Stomach (tissue), 4 donors: ENCODE measurements at regions not wholly inside any gene's neighbourhood (a gene's known extent, or its start where the extent isn't known, plus 50 kb on each side); places are given as distances from the start of the nearest gene placed in this dataset.

Source experiments
- EP300 ChIP-seq: sonication (generic); formaldehyde crosslinking; IDR thresholded peaks from one replicate; pipeline ENCODE4 v1.6.1; 2017; ENCODE audit warnings: antibody characterized with exemption
- POLR2A ChIP-seq, 4 donors: fragments of 450-650 bp; IDR thresholded peaks; one replicate each; pipeline ENCODE4 v1.6.1; 2016; ENCODE audit warnings: antibody characterized with exemption in 4 of 4, control low read depth in 2 of 4, mild to moderate bottlenecking in 1 of 4, moderate library complexity in 1 of 4
- TF ChIP-seq, protein P1 (sequence below), 7 experiments: fragments of 450-650 bp in 4 of 7; fragments of 200-600 bp in 3 of 7; sonication (generic) in 3 of 7; IDR thresholded peaks; one replicate each; pipeline ENCODE4 v1.5.1; 2016 to 2019; ENCODE audit warnings: antibody characterized with exemption in 7 of 7, control low read depth in 2 of 7, mild to moderate bottlenecking in 1 of 7

DNA sequence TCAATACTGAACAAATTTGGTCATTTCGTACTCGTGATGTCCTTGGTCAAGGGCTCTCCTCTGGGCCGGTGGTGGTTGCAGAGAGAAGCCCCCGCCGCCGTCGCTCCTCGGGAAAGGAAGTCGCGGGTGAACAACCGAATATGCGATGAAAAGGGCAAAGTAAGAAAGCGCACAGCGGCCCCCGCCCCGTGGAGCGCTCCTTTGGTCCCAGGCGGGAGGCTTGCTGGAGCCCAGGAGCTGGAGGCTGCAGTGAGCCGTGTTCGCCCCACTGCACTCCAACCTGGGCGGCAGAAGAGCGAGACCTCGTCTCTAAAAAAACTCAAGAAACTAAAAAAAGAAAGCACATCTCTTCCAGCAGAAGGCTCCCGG is 108.4 kb upstream of the LARP1 start:
- TF ChIP-seq POLR2A (IDR thresholded peaks at IDR 0.05) = no peak
- no peak for TF ChIP-seq EP300
- TF ChIP-seq, protein P1, sequence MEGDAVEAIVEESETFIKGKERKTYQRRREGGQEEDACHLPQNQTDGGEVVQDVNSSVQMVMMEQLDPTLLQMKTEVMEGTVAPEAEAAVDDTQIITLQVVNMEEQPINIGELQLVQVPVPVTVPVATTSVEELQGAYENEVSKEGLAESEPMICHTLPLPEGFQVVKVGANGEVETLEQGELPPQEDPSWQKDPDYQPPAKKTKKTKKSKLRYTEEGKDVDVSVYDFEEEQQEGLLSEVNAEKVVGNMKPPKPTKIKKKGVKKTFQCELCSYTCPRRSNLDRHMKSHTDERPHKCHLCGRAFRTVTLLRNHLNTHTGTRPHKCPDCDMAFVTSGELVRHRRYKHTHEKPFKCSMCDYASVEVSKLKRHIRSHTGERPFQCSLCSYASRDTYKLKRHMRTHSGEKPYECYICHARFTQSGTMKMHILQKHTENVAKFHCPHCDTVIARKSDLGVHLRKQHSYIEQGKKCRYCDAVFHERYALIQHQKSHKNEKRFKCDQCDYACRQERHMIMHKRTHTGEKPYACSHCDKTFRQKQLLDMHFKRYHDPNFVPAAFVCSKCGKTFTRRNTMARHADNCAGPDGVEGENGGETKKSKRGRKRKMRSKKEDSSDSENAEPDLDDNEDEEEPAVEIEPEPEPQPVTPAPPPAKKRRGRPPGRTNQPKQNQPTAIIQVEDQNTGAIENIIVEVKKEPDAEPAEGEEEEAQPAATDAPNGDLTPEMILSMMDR (IDR thresholded peaks at IDR 0.05) = no peak
